H1 (cell line): ENCODE measurements at regions not wholly inside any gene's neighbourhood (a gene's known extent, or its start where the extent isn't known, plus 50 kb on each side); places are given as distances from the start of the nearest gene placed in this dataset.

Experiments used
- CTCF ChIA-PET: fragments of 300-600 bp; sonication (Branson Sonifier 250); formaldehyde crosslinking; loops from one replicate; lab custom pipeline; 2021; ENCODE audit not compliant: partially characterized antibody; lab: Charles Lee
- POLR2A ChIA-PET: fragments of 300-600 bp; sonication (Branson Sonifier 250); formaldehyde crosslinking; loops from one replicate; lab custom pipeline; 2021; ENCODE audit warnings: inconsistent platforms; ENCODE audit not compliant: partially characterized antibody; lab: Charles Lee
- DNase-seq, 2 experiments: peaks; one replicate each; pipeline versions ENCODE4 v3.0.0 to v3.0.0-alpha.2; 2010 to 2022; ENCODE audit warnings: low spot score in 2 of 2, low read depth in 1 of 2, mixed read lengths in 1 of 2
- FAIRE-seq: peaks from 2 replicates; lab custom pipeline; 2011; peaks lifted over from hg19 to GRCh38; lab: Jason Lieb, UNC
- H2AFZ ChIP-seq: 2 replicates; pipeline ENCODE4 v1.8.1; 2012; ENCODE audit warnings: low read length, inconsistent platforms
- H2AK5ac ChIP-seq: 2 replicates; pipeline ENCODE4 v1.6.1; 2013; ENCODE audit warnings: low read depth, low read length
- H2BK120ac ChIP-seq: replicated peaks from 2 replicates; pipeline ENCODE3; 2013; ENCODE audit warnings: low read depth, low read length, inconsistent platforms
- H2BK12ac ChIP-seq: 2 replicates; pipeline ENCODE4 v1.6.1; 2013; ENCODE audit warnings: low read depth, low read length
- H2BK15ac ChIP-seq: 2 replicates; pipeline ENCODE4 v1.6.1; 2013; ENCODE audit warnings: low read length
- H2BK20ac ChIP-seq: 2 replicates; pipeline ENCODE4 v1.6.1; 2013; ENCODE audit warnings: low read length
- H2BK5ac ChIP-seq: 2 replicates; pipeline ENCODE4 v1.6.1; 2013; ENCODE audit warnings: low read depth, low read length
- H3K14ac ChIP-seq: 2 replicates; pipeline ENCODE4 v1.6.1; 2013; ENCODE audit warnings: inconsistent platforms; ENCODE audit not compliant: insufficient read length
- H3K18ac ChIP-seq: 2 replicates; pipeline ENCODE4 v1.6.1; 2013; ENCODE audit warnings: low read length; ENCODE audit errors: extremely low read depth
- H3K23ac ChIP-seq: 2 replicates; pipeline ENCODE4 v1.6.1; 2013; ENCODE audit warnings: inconsistent platforms; ENCODE audit not compliant: insufficient read length
- H3K23me2 ChIP-seq: 2 replicates; pipeline ENCODE4 v1.6.1; 2013; ENCODE audit warnings: low read depth, low read length
- H3K27ac ChIP-seq: 2 replicates; pipeline ENCODE4 v1.6.1; 2011; ENCODE audit warnings: low read depth, low read length, inconsistent platforms
- H3K27me3 ChIP-seq, 4 experiments: replicated peaks in 1 of 4; 1 replicate in 1 of 4; 2 replicates in 3 of 4; pipeline versions ENCODE4 v1.6.1 to v1.8.1; 2011 to 2013; ENCODE audit warnings: low read length in 3 of 4, mild to moderate bottlenecking in 3 of 4, inconsistent platforms in 2 of 4, mixed read lengths in 2 of 4, moderate library complexity in 1 of 4; ENCODE audit not compliant: control insufficient read depth in 3 of 4, insufficient read depth in 3 of 4; ENCODE audit errors: extremely low read depth in 1 of 4
- H3K36me3 ChIP-seq, 4 experiments: 2 replicates each; pipeline versions ENCODE4 v1.6.1 to v1.8.1; 2011 to 2013; ENCODE audit warnings: mild to moderate bottlenecking in 4 of 4, low read length in 3 of 4, moderate library complexity in 2 of 4, control low read depth in 1 of 4, inconsistent platforms in 1 of 4; ENCODE audit not compliant: insufficient read depth in 4 of 4, control insufficient read depth in 2 of 4
- H3K4ac ChIP-seq: replicated peaks from 2 replicates; pipeline ENCODE3; 2013; ENCODE audit warnings: low read length, low read depth, mixed read lengths, inconsistent platforms; ENCODE audit not compliant: insufficient read length
- H3K4me1 ChIP-seq, 4 experiments: replicated peaks in 1 of 4; 1 replicate in 1 of 4; 2 replicates in 3 of 4; pipeline versions ENCODE4 v1.6.1 to v1.8.1; 2011 to 2013; ENCODE audit warnings: low read length in 3 of 4, inconsistent platforms in 2 of 4, mixed read lengths in 1 of 4; ENCODE audit not compliant: insufficient read depth in 4 of 4, control insufficient read depth in 3 of 4
- H3K4me2 ChIP-seq, 2 experiments: 2 replicates each; pipeline versions ENCODE4 v1.6.1 to v1.8.1; 2011 to 2013; ENCODE audit warnings: low read depth in 2 of 2, low read length in 2 of 2, control low read depth in 1 of 2, inconsistent platforms in 1 of 2, mild to moderate bottlenecking in 1 of 2; ENCODE audit not compliant: insufficient read depth in 1 of 2
- H3K4me3 ChIP-seq, 4 experiments: fragments of 200-600, 300-600 bp in 1 of 4; sonication (generic), shearing (Covaris generic), sonication (Bioruptor Twin) in 1 of 4; 2 replicates each; pipeline versions ENCODE4 v1.5.1 to v1.8.1; 2011 to 2016; ENCODE audit warnings: low read length in 4 of 4, low read depth in 3 of 4, control low read depth in 2 of 4, inconsistent platforms in 2 of 4, mild to moderate bottlenecking in 2 of 4, mixed read lengths in 1 of 4, moderate library complexity in 1 of 4; ENCODE audit not compliant: insufficient read depth in 2 of 4; ENCODE audit errors: extremely low read depth in 1 of 4
- H3K56ac ChIP-seq: replicated peaks from 2 replicates; pipeline ENCODE3; 2013; ENCODE audit warnings: low read depth, mild to moderate bottlenecking, mixed read lengths, low read length, inconsistent platforms; ENCODE audit not compliant: insufficient read length
- H3K79me1 ChIP-seq: 2 replicates; pipeline ENCODE4 v1.6.1; 2013; ENCODE audit warnings: low read depth, low read length, control low read depth
- H3K79me2 ChIP-seq, 2 experiments: 2 replicates each; pipeline versions ENCODE4 v1.6.1 to v1.8.1; 2012 to 2013; ENCODE audit warnings: low read length in 2 of 2, mild to moderate bottlenecking in 2 of 2, inconsistent platforms in 1 of 2; ENCODE audit not compliant: insufficient read depth in 2 of 2, control insufficient read depth in 1 of 2
- H3K9ac ChIP-seq, 4 experiments: replicated peaks in 1 of 4; 1 replicate in 1 of 4; 2 replicates in 3 of 4; pipeline versions ENCODE4 v1.6.1 to v1.8.1; 2011 to 2013; ENCODE audit warnings: low read depth in 3 of 4, low read length in 3 of 4, control low read depth in 2 of 4, mild to moderate bottlenecking in 2 of 4, moderate library complexity in 2 of 4, inconsistent platforms in 1 of 4; ENCODE audit errors: extremely low read depth in 1 of 4
- H3K9me3 ChIP-seq, 2 experiments: 2 replicates each; pipeline versions ENCODE4 v1.6.1 to v1.8.1; 2012 to 2013; ENCODE audit warnings: mild to moderate bottlenecking in 2 of 2, moderate library complexity in 2 of 2, control low read depth in 1 of 2, inconsistent platforms in 1 of 2, low read depth in 1 of 2, low read length in 1 of 2, mixed read lengths in 1 of 2; ENCODE audit not compliant: insufficient read depth in 2 of 2
- H4K20me1 ChIP-seq, 2 experiments: replicated peaks in 1 of 2; 2 replicates each; pipeline versions ENCODE3 to v1.8.1; 2011 to 2013; ENCODE audit warnings: inconsistent platforms in 2 of 2, low read length in 2 of 2, mild to moderate bottlenecking in 1 of 2; ENCODE audit not compliant: insufficient read depth in 2 of 2, control insufficient read depth in 1 of 2
- H4K5ac ChIP-seq: 2 replicates; pipeline ENCODE4 v1.6.1; 2013; ENCODE audit warnings: low read length, low read depth, mixed read lengths, inconsistent platforms; ENCODE audit not compliant: insufficient read length
- H4K8ac ChIP-seq: 2 replicates; pipeline ENCODE4 v1.8.0; 2013; ENCODE audit warnings: mild to moderate bottlenecking, moderate library complexity, low read length, inconsistent platforms; ENCODE audit not compliant: insufficient read depth; ENCODE audit errors: extremely low read depth
- H4K91ac ChIP-seq: replicated peaks from 2 replicates; pipeline ENCODE3; 2013; ENCODE audit warnings: low read length, mixed read lengths, inconsistent platforms; ENCODE audit not compliant: insufficient read length
- ATF3 ChIP-seq: IDR thresholded peaks from 2 replicates; pipeline ENCODE4 v1.6.1; 2011; ENCODE audit warnings: low read depth, mild to moderate bottlenecking, low read length; ENCODE audit not compliant: insufficient read depth
- EGR1 ChIP-seq: IDR thresholded peaks from 2 replicates; pipeline ENCODE4 v1.6.1; 2011; ENCODE audit warnings: low read depth, low read length, borderline replicate concordance
- WGBS, 2 experiments: shearing (Covaris generic) in 1 of 2; methylation state at CpG; one replicate each; pipeline versions ENCODE4 v1.1.6 to v1.1.7; 2013 to 2015; ENCODE audit warnings: low lambda C conversion rate in 2 of 2, mixed read lengths in 2 of 2, inconsistent platforms in 1 of 2, low coverage in 1 of 2, missing lambda C conversion rate in 1 of 2; ENCODE audit not compliant: insufficient replicate concordance in 2 of 2, insufficient coverage in 1 of 2, insufficient read length in 1 of 2; ENCODE audit errors: extremely low coverage in 1 of 2, missing lambda C conversion rate in 1 of 2; 5-methylcytosine and 5-hydroxymethylcytosine counted together

DNA sequence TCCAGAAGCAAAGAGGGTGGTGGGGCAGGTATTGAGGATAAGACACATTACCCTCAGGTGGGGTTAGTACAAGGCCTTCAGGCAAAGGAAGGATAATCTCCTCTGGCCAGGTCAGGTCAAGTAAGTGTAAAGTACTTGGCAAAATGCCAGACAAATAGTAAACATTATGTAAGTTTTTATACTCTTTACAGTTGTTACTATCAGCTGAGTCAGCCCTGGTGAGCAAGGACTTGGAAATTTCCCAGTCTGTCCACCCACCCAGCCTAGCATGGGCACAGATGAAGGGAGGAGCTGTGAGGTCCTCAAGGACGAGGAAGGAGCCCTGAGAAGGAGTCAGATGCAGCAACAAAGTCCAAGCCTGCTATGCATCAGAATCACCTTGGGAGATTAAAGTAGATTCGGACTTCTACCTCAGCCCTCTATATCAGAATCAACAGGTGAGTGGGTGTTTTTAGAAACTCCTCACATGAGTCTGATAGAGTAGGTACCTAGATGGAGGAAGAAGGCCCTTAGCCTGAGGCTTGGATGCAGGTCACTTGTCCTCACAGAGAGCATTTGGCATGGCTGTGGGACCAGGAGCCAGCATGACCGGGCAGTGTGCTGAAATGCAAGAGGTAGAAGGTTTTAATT lies 50.2 kb upstream of the BARX1 start:
- Histone ChIP-seq H3K9ac (no peak overlapping the region), H2BK15ac (no peak overlapping the region), H3K79me2 (no peaks in the 10 kb centered on the region), H3K14ac (no peak overlapping the region), H3K4me2 (no peak overlapping the region), H4K91ac (no peak overlapping the region), H3K36me3 (no peaks in the 10 kb centered on the region), H2BK120ac (no peak overlapping the region), H3K23me2 (no peaks in the 10 kb centered on the region), H3K4me1 (peaks cover 0 to 2% (median under 1%) of the 10 kb centered on the region in 4 experiments; a peak in 2 of 7 replicates), H2BK5ac (no peak overlapping the region), H3K27me3 (no peaks in the 10 kb centered on the region), H3K4ac (no peak overlapping the region), H2BK20ac (no peak overlapping the region), H3K9me3 (no peaks in the 10 kb centered on the region), H4K8ac (no peak overlapping the region), H2AK5ac (no peak overlapping the region), H3K56ac (no peak overlapping the region), H3K4me3 (no peak overlapping the region), H4K20me1 (no peaks in the 10 kb centered on the region), H2AFZ (no peak overlapping the region), H3K79me1 (no peaks in the 10 kb centered on the region; the same call in 1 of the 2 replicates), H3K27ac (no peak overlapping the region), H2BK12ac (no peak overlapping the region), H3K18ac (no peak overlapping the region), H4K5ac (no peak overlapping the region), H3K23ac (no peak overlapping the region)
- POLR2A ChIA-PET, result no interaction called here
- WGBS, 2 experiments, result 85% methylated on average over 3 of the region's 3 CpGs; no CpG with 5 or more reads in 1 of the 2 experiments
- CTCF ChIA-PET, result interaction anchor here (1.0 to 5.1 kb wide), 10 partner anchors 9 to 324 kb away, joined by 3 to 72 read pairs (median 15); no protein-coding TSS in a partner anchor
- FAIRE-seq (no peak), DNase-seq (no peak)
- TF ChIP-seq ATF3, result no peak
- no peak for TF ChIP-seq EGR1
